OCI-LY3 (cell line): ENCODE measurements at regions not wholly inside any gene's neighbourhood (a gene's known extent, or its start where the extent isn't known, plus 50 kb on each side); places are given as distances from the start of the nearest gene placed in this dataset.

ENCODE experiments used
- EZH2phosphoT487 ChIP-seq: fragments of 200-600 bp; shearing (Covaris generic); IDR thresholded peaks from 2 replicates; pipeline ENCODE4 v1.6.1; 2018; ENCODE audit warnings: antibody characterized with exemption, mixed run types, low read depth
- TF ChIP-seq, protein P1 (sequence below): fragments of 200-600, 300-600 bp; sonication (generic); IDR thresholded peaks from 2 replicates; pipeline ENCODE4 v1.5.1; 2014; ENCODE audit warnings: antibody characterized with exemption, low read length, low read depth

DNA sequence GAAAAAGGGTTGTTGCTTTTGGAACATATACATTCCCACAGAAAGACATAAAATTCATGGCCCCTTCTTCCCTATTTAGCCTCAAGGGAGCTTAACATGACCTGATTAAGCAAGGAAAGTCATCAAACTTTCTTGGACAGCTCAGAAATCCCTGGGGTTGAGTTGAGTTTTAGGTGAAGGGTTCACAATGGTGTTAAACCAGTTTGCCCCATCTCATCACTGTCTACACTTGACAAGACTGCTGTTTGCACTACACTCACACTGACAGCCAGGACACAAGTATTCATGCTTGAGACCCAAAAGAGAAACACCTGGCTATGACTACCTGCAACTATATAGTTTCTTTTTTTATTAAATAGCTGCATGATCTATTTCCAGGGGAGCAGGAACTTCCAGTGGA lies 209.8 kb upstream of the TMEM45B start:
- TF ChIP-seq, protein P1, sequence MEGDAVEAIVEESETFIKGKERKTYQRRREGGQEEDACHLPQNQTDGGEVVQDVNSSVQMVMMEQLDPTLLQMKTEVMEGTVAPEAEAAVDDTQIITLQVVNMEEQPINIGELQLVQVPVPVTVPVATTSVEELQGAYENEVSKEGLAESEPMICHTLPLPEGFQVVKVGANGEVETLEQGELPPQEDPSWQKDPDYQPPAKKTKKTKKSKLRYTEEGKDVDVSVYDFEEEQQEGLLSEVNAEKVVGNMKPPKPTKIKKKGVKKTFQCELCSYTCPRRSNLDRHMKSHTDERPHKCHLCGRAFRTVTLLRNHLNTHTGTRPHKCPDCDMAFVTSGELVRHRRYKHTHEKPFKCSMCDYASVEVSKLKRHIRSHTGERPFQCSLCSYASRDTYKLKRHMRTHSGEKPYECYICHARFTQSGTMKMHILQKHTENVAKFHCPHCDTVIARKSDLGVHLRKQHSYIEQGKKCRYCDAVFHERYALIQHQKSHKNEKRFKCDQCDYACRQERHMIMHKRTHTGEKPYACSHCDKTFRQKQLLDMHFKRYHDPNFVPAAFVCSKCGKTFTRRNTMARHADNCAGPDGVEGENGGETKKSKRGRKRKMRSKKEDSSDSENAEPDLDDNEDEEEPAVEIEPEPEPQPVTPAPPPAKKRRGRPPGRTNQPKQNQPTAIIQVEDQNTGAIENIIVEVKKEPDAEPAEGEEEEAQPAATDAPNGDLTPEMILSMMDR = no peak
- TF ChIP-seq EZH2phosphoT487 = no peak
